ENCODE measurements at regions not wholly inside any gene's neighbourhood (a gene's known extent, or its start where the extent isn't known, plus 50 kb on each side); places are given as distances from the start of the nearest gene placed in this dataset.
A peak's percentile ranks its signal among the peaks of the same experiment; 100 is the strongest.
"Not testable (repeated sequence)": the region's sequence is repeated elsewhere in the genome, so short reads cannot be mapped to it uniquely, and the experiment has no call there.

- not testable (repeated sequence) for DNase-seq
Measured at GRCh38 chr21:28034334-28034733, 958.3 kb downstream of the LTN1 start.

DNA sequence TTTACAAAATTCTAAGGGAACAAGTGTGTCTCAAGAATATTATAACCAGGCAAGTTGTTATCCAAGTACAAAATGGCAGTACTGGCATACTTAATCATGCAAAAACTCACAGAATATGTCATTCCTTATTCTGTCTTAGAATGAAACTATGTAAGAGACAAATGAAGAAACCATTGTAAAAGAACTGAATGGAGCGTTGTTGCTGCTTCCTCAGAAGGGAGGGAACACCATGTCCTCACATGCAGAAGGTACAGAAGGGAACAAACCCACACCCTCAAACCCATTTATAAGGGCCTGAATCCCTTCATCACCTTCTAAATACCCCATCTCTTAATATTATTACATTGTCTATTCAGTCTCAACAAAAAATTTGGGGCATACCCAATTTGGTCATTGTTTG lies 960.0 kb downstream of the LTN1 start:
- not testable (repeated sequence) for DNase-seq

DNA sequence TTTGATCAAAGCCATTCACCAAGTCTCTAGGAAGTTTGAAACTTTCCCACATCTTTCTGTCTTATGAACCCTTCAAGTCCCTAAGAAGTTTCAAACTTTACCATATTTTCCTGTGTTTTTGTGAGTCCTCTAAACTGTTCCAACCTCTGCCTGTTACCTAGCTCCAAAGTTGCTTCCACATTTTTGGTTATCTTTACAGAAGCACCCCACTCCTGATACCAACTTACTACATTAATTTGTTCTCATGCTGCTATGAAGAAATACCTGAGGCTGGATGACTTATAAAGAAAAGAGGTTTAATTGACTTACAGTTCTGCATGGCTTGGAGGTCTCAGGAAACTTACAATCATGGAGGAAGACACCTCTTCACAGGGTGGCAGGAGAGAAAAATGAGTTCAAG lies 961.6 kb downstream of the LTN1 start:
- not testable (repeated sequence) for DNase-seq

DNA sequence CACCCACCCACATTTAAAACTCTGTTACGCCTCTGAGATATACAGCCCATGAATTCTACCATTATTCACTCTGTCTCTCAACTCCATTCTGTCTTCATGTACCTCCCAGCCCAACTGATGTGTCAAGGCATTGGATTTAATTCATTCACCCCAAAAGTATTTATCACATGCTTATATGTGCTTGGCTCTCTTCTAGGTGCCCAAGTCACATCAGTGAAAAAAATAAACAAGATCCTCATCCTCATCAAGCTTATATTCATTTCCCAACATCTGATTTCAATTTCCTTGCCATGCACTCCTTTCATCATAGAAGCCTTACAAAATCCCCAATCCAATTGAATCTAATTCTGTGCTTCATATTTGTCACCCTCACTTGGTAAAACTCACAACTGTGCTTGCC lies 967.6 kb downstream of the LTN1 start:
- no peak for DNase-seq

DNA sequence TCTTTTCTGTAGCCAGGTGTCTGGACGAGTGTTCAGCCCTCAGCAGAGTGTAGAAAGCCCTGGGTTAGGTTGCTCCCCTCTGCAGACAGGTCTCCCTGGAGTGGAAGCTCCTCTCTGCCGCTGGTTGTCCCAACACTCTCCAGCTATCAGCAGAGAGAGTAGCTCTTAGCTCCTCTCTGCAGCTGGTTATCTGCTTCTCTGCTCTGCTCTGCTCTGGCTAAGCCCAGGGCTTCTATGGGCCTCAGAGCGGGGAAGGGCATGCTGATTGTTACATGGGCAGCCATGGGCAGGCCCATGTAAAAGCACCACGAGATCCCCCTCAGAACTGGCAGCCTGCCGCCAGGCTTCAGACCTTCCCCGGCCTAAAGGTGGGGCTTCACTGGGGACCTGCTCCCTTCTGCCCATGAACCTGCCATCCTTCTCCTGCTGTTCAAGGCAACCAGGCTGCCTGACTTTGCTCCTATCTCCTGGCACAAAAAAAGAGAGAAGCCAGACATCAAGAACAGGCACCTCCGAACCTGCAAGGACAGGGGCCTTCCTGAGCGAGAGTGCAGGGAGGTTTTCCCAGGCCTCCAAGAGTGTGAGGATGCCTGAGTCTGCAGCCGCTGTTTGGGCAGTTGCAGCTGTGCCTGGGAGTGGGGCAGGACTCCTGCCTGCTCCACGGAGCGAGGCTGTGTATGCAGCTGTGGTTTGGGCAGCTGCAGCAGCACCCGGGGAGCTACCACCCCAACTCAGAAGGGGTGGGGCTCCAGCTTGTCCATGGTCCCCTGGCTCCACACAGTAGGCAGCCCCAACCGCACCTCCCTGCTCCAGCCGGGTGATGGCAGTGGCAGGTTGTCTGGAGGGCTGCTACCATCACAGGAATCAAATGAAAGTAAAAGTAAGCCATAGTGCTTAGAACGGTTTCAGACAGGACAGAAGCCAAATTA lies 973.7 kb downstream of the LTN1 start:
- no peak for DNase-seq

DNA sequence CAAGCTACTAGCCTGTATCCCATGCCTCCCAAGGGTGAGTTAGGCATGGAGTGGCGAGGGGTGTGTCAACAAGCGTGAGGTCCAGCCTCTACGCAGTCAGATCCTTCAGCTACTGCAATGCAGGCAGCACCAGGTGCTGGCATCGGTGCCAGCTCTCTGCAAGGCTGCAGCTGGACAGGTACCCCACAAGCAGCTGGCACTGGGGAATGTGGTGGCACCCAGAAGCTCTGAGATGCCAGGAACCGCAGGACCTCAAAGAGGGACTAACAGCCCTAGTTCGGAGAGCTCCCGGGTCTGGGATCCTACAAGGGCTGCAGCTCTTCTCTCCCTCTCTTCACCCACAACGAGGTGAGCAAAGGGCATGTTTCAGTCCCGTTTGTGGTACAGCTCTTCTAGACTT lies 974.5 kb downstream of the LTN1 start:
- DNase-seq = no peak

DNA sequence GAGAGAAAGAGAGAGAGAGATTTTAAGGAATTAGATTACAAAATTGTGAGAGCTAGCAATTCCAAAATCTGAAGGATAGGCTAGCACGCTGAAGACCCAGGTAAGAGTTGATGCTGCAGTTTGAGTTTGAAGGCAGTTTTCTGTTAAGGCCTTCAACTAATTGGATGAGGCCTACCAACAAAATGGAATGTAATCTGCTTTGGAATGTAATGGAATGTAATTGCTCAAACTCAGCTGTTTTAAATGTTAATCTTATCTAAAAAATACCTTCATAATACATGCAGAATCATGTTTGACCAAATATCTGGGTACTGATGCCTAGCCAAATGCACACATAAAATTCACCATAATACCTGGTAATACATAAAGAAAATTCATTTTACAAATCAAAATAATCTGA lies 976.1 kb downstream of the LTN1 start:
- DNase-seq = no peak

DNA sequence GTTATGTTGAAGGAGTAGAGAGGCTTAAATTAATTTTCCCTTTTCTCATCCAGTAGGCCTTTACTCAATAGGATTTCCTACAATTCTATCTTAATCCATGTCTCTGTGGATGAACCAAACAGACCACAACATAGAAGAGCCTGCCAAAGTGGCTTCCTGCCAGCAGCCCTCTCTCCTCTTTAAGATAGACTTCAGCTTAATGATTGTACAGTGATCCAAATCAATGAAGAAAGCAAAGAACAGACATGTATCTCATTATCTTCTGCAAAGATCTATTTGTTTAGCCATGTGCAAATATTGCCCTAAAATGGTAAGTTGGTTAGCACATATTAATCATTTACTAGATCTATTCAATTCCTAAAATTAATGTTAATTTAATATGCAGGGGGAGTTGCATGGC lies 979.6 kb downstream of the LTN1 start:
- not testable (repeated sequence) for DNase-seq

DNA sequence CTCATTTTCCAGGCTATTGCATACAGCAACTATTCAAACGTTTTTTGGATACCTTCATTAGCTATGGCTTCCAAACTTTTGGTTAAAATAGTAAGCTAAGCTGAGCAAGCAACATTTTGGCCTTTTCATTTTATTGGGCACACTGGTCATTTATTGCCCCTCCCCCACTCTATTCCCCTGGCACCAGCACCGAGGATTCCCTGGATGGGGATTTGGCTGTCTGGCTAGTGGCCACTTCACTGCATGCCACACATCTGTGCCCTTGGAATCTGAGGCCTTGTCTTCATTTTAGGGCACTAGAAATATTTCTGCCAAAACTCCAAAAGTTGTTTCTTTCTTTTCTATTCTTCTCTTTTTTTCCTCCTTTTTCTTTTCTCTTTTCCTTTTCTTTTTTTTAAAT lies 980.7 kb downstream of the LTN1 start:
- DNase-seq = not testable (repeated sequence)

DNA sequence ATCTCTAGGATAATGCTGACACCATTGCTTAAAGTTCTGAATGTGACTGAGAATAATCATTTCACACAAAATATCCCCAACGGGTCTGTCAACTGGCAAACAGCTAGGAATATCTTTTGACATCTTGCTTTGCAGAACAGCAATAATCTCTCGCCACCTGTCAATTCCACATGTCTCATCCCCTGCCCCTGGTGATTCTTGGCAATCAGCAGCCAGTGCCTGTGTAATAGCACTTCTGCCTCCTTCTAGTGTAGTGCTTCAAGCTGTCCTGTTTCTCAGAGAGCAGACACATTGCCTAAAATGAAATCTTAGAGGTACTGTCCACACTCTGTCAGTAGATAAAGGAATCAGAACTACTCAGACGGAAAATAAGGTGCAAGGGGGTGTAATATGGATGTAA lies 984.4 kb downstream of the LTN1 start:
- DNase-seq = not testable (repeated sequence)

DNA sequence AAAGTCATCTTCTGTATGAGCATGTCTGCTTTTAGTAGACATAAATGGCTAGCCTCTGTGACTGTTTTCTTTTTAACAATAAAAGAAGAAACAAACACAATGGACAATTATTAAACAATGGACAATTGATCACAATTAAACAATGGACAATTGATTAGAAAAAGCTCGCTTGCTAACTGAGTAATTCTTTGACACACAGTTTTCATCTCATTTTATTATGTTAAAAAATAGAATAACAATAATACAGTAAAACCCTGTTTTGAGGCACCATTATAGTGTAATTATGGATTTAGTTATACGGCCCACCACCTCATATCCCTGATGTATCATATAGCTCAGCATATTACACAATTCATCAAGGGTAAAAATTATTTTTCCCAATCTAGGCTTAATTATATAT lies 989.0 kb downstream of the LTN1 start:
- not testable (repeated sequence) for DNase-seq

- DNase-seq = not testable (repeated sequence)
Measured at GRCh38 chr21:27996906-27997305, 995.8 kb downstream of the LTN1 start.

DNA sequence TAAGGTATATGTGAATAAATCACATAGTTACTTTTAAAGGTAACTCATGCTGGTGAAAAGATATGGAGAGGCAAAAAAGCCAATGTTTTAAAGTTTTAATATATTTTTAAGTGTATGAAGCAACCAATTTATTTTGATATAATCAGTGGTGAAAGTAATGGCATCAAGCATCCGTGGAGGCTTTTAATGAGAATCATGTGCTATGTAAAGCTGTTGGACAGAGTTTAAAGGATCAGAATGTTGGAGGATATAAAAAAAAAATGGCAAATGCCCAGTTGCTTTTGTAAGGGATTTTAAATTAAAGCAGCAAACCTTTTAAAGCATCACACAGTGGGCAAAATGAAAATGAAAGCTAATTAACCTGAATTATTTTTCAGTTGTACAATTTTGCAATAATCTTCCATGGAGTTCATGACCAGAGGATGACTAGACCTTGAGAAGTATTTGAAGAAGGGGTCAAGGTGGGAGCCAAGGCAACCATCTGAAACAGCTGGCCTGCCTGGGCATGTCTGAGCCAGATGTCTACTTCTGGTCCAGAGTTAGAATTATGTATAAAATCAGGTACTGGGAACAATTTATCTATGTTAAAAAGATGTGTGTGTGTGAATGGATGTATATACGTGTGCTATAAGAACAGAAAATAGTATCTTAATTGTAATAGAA lies 1007.9 kb downstream of the LTN1 start:
- DNase-seq = not testable (repeated sequence)

GRCh38 chr21:27979446-27979845 lies 1012.6 kb upstream of the ADAMTS5 start:
- not testable (repeated sequence) for DNase-seq

GRCh38 chr21:27975514-27975913 lies 1008.6 kb upstream of the ADAMTS5 start:
- no peak for DNase-seq

DNA sequence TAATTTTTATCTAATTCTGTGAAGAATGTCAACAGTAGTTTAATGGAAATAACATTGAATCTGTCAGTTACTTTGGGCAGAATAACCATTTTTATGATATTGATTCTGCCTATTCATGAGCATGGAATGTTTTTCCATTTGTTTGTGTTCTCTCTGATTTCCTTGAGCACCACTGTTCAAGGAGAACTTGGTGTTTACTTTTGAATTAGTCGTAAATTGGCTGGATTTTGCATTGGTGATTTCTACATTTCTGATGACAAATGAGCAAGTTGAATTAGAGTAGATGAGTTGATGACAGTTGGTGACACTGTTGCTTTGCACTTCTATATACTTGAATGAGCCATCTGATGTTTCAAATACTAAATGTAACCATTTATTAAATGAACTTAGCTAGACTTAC lies 1007.3 kb upstream of the ADAMTS5 start:
- not testable (repeated sequence) for DNase-seq

DNA sequence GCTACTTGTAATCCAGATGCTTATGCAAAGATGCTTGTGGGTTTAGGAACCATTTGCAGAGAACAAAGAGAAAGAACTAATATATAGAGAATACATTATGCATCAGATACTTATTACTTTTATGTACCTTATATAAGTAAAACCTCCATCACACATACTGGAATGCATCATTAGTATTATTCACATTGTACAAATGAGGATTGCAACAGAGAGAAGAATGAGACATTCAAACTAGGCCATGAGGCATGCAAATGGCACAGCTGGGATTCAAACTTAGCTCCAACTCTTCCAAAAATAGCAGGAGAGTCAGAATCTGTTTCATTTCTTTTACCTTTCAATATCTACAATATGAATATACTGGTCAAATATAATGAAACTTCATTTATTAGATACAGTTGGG lies 1001.4 kb upstream of the ADAMTS5 start:
- DNase-seq = not testable (repeated sequence)

GRCh38 chr21:27954543-27955165 lies 987.8 kb upstream of the ADAMTS5 start:
- DNase-seq = no peak

DNA sequence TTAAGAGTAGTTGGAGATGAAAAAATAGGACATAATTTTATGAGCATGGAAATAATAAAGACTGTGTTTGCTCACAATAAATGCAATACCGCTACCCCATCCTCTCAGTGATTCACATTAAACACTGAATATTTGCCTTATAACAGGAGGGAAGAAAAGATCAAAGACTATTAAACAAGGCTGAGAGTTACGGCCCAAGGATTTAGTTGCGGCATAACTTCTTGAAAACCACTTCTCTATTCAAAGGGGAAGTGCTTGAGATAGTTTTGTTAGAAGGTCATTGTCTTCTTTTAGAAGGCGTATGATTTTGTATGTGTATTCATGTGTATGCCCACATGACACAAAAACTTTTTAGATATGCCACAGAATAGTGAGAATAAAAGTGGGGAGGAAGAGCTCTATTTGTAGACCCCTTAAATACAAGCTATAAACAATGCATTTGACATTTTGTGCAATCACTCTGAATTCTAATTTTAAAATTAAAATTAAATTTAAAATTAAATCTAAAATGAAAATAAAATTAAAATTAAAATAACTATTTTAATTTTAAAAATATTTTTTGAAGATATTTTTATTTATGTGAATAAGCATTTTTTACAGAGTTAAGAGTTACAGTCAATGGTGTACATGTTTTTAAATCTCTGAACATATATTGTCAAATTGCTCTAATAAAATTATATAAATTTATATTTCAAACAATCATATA lies 986.6 kb upstream of the ADAMTS5 start:
- DNase-seq = peak; percentile 13 to 25

GRCh38 chr21:27949093-27949492 lies 982.2 kb upstream of the ADAMTS5 start:
- DNase-seq = not testable (repeated sequence)

DNA sequence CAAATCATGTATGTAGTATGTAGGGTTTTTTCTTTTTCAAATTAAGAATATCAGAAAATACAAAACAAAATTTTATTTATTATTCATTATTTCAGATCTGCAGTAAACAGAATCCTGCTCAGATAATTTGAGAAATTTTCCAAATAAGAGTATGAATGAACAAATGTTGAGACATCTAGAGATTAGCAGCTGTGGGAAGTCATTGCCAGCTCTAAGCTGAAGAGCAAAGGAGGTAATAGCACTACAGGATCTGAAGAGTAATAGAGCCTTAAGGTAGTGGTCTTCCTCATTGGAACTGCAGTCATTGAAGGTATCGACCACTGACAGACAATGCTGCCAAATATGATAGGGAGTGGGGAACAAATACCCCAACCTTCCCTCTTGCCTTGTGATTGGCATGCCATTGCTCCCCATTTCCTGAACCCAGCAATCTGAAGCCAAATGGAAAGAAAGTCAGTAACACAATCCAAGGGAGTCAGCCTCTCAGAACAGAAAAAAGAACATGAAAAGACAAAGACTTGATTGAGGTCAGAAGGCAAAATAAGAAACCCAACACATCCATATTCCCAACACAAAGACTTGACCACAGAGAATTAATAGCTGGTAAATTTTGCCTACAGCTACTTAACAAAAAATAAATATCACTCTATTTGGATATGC lies 963.4 kb upstream of the ADAMTS5 start:
- not testable (repeated sequence) for DNase-seq

DNA sequence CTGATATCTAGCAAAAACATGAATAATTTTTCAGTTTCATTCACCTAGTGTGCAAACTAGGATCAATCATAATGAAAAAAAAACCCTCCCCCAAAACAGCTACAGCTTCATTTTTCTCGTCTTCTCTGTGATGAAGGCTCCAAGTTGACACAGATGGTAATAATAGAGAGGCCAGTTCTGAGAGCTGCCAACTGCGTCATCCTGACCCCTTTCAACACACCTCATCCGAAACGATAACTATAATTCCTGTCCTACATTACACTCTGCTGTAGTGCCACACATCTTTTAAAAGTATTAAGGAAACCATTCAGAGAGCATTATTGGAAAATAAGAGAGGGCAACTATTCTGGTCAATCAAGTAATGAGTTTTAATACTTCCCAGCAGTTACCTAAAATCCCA lies 962.3 kb upstream of the ADAMTS5 start:
- DNase-seq = not testable (repeated sequence)

Data from AML-193 (cell line).